A549 (cell line): ENCODE measurements at regions not wholly inside any gene's neighbourhood (a gene's known extent, or its start where the extent isn't known, plus 50 kb on each side); places are given as distances from the start of the nearest gene placed in this dataset.

Source experiments
- ATAC-seq, 2 experiments: fragments of 200-7000 bp in 1 of 2; fragments of >200 bp in 1 of 2; cut with Nextera tagmentation in 1 of 2; cut with Tn5 transposase in 1 of 2; 3 replicates each; pipeline versions ENCODE4 v1.8.0 to v1.9.1; 2018 to 2020; ENCODE audit warnings: mild to moderate bottlenecking in 1 of 2, moderate library complexity in 1 of 2
- CTCF ChIA-PET: fragments of 300-600 bp; sonication (Branson Sonifier 250); formaldehyde crosslinking; extraction: SDS; loops from one replicate; lab custom pipeline; 2021; ENCODE audit warnings: antibody characterized with exemption, inconsistent platforms; lab: Yijun Ruan, JAX
- POLR2A ChIA-PET: fragments of 350-600 bp; formaldehyde crosslinking; extraction: SDS; loops from one replicate; lab custom pipeline; 2021; ENCODE audit warnings: antibody characterized with exemption, inconsistent platforms; lab: Yijun Ruan, JAX
- DNase-seq, 2 experiments: peaks; one replicate each; pipeline versions ENCODE4 v3.0.0 to v3.0.0-alpha.2; 2011 to 2016; ENCODE audit warnings: low read depth in 1 of 2, low spot score in 1 of 2
- FAIRE-seq: peaks from 2 replicates; lab custom pipeline; 2011; peaks lifted over from hg19 to GRCh38; lab: Jason Lieb, UNC
- H3K27ac ChIP-seq, 2 experiments: fragments of >200 bp; sonication (Bioruptor Twin); formaldehyde crosslinking; 3 replicates each; pipeline ENCODE4 v1.5.1; 2016 to 2017
- H3K4me1 ChIP-seq: fragments of >200 bp; sonication (Bioruptor Twin); formaldehyde crosslinking; 3 replicates; pipeline ENCODE4 v1.6.1; 2016
- H3K4me2 ChIP-seq: fragments of >200 bp; sonication (Bioruptor Twin); formaldehyde crosslinking; 3 replicates; pipeline ENCODE4 v1.6.1; 2016
- H3K4me3 ChIP-seq: fragments of >200 bp; sonication (Bioruptor Twin); formaldehyde crosslinking; 3 replicates; pipeline ENCODE4 v1.5.1; 2016
- H3K9me3 ChIP-seq: fragments of >200 bp; sonication (Bioruptor Twin); formaldehyde crosslinking; 3 replicates; pipeline ENCODE4 v1.6.1; 2016
- BHLHE40 ChIP-seq: IDR thresholded peaks from 2 replicates; pipeline ENCODE4 v1.6.1; 2012; ENCODE audit warnings: low read depth, low read length, inconsistent platforms
- CBX2 ChIP-seq: fragments of 200-600 bp; sonication (generic); IDR thresholded peaks from 2 replicates; pipeline ENCODE4 v1.6.1; 2016; ENCODE audit warnings: low read depth, mild to moderate bottlenecking, borderline replicate concordance
- CEBPB ChIP-seq, 2 experiments: fragments of >200 bp in 1 of 2; sonication (Bioruptor Twin) in 1 of 2; formaldehyde crosslinking in 1 of 2; IDR thresholded peaks; 2 replicates each; pipeline ENCODE4 v1.6.1; 2012 to 2016
- CHD2 ChIP-seq: fragments of 150-350 bp; IDR thresholded peaks from 2 replicates; pipeline ENCODE4 v1.6.1; 2014; ENCODE audit warnings: low read length; ENCODE audit not compliant: partially characterized antibody
- EHF ChIP-seq: fragments of 250-450 bp; sonication (Bioruptor Pico); IDR thresholded peaks from 2 replicates; pipeline ENCODE4 v1.5.0; 2020; ENCODE audit warnings: mild to moderate bottlenecking
- EHMT2 ChIP-seq: fragments of 200-600 bp; sonication (generic); IDR thresholded peaks from 2 replicates; pipeline ENCODE4 v1.6.1; 2016; ENCODE audit warnings: antibody characterized with exemption, low read depth, mild to moderate bottlenecking, moderate library complexity
- EP300 ChIP-seq, 2 experiments: fragments of >200 bp; sonication (Bioruptor Twin); formaldehyde crosslinking; IDR thresholded peaks; 2 replicates in 1 of 2; 3 replicates in 1 of 2; pipeline ENCODE4 v1.6.1; 2016 to 2017
- FOSB ChIP-seq: fragments of 250-450 bp; sonication (Bioruptor Pico); IDR thresholded peaks from 2 replicates; pipeline ENCODE4 v1.5.0; 2020; ENCODE audit warnings: mild to moderate bottlenecking, moderate library complexity
- FOXS1 ChIP-seq: fragments of 250-450 bp; sonication (Bioruptor Pico); IDR thresholded peaks from 2 replicates; pipeline ENCODE4 v1.5.0; 2020; ENCODE audit warnings: mild to moderate bottlenecking, moderate library complexity
- GATA3 ChIP-seq: IDR thresholded peaks from 2 replicates; pipeline ENCODE4 v1.6.1; 2012; ENCODE audit warnings: borderline replicate concordance
- HDAC2 ChIP-seq: fragments of 200-600 bp; sonication (generic); IDR thresholded peaks from 2 replicates; pipeline ENCODE4 v1.6.1; 2016
- HOXA7 ChIP-seq: fragments of 250-450 bp; sonication (Bioruptor Pico); IDR thresholded peaks from 2 replicates; pipeline ENCODE4 v1.5.0; 2020; ENCODE audit warnings: mild to moderate bottlenecking, moderate library complexity
- JUNB ChIP-seq: fragments of >200 bp; sonication (Bioruptor Twin); formaldehyde crosslinking; IDR thresholded peaks from 2 replicates; pipeline ENCODE4 v1.6.1; 2016
- KDM1A ChIP-seq: fragments of 200-600 bp; sonication (generic); IDR thresholded peaks from 2 replicates; pipeline ENCODE4 v1.6.1; 2016; ENCODE audit warnings: low read depth, mild to moderate bottlenecking
- KDM5A ChIP-seq: fragments of 200-600 bp; sonication (generic); IDR thresholded peaks from 2 replicates; pipeline ENCODE4 v1.6.1; 2016; ENCODE audit warnings: antibody characterized with exemption, mild to moderate bottlenecking
- MAFK ChIP-seq: fragments of 450-650 bp; IDR thresholded peaks from 2 replicates; pipeline ENCODE4 v1.6.1; 2014; ENCODE audit not compliant: partially characterized antibody
- NFE2L2 ChIP-seq: fragments of 150-350 bp; conservative IDR thresholded peaks from 2 replicates; pipeline ENCODE4 v1.6.1; 2014; ENCODE audit warnings: low read length
- PHF8 ChIP-seq: fragments of 200-600 bp; sonication (generic); IDR thresholded peaks from 2 replicates; pipeline ENCODE4 v1.6.1; 2016; ENCODE audit warnings: low read depth, mild to moderate bottlenecking, antibody characterized with exemption, moderate library complexity, borderline replicate concordance
- POLR2AphosphoS2 ChIP-seq: conservative IDR thresholded peaks from 2 replicates; pipeline ENCODE4 v1.6.1; 2012; ENCODE audit warnings: low read length, improper control_type of control experiment, inconsistent platforms
- RFX5 ChIP-seq: fragments of 450-650 bp; IDR thresholded peaks from 2 replicates; pipeline ENCODE4 v1.7.1; 2014; ENCODE audit warnings: antibody characterized with exemption, mild to moderate bottlenecking, moderate library complexity
- RNF2 ChIP-seq: fragments of 200-600 bp; sonication (generic); IDR thresholded peaks from 2 replicates; pipeline ENCODE4 v1.6.1; 2016; ENCODE audit warnings: low read depth, mild to moderate bottlenecking, antibody characterized with exemption, moderate library complexity, borderline replicate concordance
- SMC3 ChIP-seq: fragments of >200 bp; sonication (Bioruptor Twin); formaldehyde crosslinking; IDR thresholded peaks from 3 replicates; pipeline ENCODE4 v1.6.1; 2018; ENCODE audit warnings: inconsistent platforms
- TFCP2L1 ChIP-seq: fragments of 250-450 bp; sonication (Bioruptor Pico); IDR thresholded peaks from 2 replicates; pipeline ENCODE4 v1.5.0; 2021; ENCODE audit warnings: mild to moderate bottlenecking
- ZC3H11A ChIP-seq: fragments of 450-650 bp; IDR thresholded peaks from 2 replicates; pipeline ENCODE4 v1.6.1; 2014; ENCODE audit warnings: antibody characterized with exemption, mild to moderate bottlenecking
- ZFP36 ChIP-seq: fragments of 450-650 bp; IDR thresholded peaks from 2 replicates; pipeline ENCODE4 v1.6.1; 2014; ENCODE audit warnings: borderline replicate concordance; ENCODE audit not compliant: partially characterized antibody
- WGBS: methylation state at CpG from one replicate; pipeline ENCODE4 v1.1.6; 2017; ENCODE audit errors: missing lambda C conversion rate; 5-methylcytosine and 5-hydroxymethylcytosine counted together
- TF ChIP-seq, protein P1 (sequence below): fragments of >200 bp; sonication (Bioruptor Twin); formaldehyde crosslinking; IDR thresholded peaks from 3 replicates; pipeline ENCODE4 v1.6.1; 2016
- TF ChIP-seq, protein P2 (sequence below): IDR thresholded peaks from 2 replicates; pipeline ENCODE4 v1.6.1; 2012
- TF ChIP-seq, protein P3 (sequence below): IDR thresholded peaks from 2 replicates; pipeline ENCODE4 v1.6.1; 2012

DNA sequence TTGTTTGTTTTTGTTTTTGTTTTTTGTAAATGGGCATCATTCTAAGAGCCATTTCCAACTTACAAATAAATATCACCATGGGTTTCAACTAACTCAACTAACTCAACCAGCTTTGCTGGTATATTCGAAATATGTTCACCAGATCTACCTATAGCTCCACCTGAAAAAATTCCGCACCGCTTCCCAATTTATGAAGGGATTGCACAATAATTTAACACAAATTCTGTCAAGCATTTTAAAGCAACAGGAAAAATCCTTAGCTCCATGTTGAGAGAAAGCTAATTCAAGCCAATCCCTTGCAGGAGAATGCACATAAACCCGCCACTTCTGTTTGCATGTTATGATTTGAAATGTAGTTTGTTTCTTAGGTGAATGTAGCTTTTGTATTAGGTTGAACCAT, 417.8 kb downstream of the EFNB2 start:
- Histone ChIP-seq H3K4me3 (no peak overlapping the region), H3K4me1 (no peaks in the 10 kb centered on the region), H3K4me2 (no peak overlapping the region), H3K27ac (no peak overlapping the region), H3K9me3 (no peaks in the 10 kb centered on the region)
- POLR2A ChIA-PET, result no interaction called here
- CTCF ChIA-PET, result interaction anchor here (1.1 kb wide), 1 partner anchor 14 kb away, joined by 3 read pairs; no protein-coding TSS in a partner anchor
- ATAC-seq (no peak), FAIRE-seq (no peak)
- 79% methylated on average over 4 of the region's 4 CpGs for WGBS
- TF ChIP-seq EHMT2 (no peak), CBX2 (no peak), KDM1A (no peak), SMC3 (no peak), FOSB (no peak), POLR2AphosphoS2 (no peak), CHD2 (no peak), NFE2L2 (no peak), EP300 (IDR thresholded peaks at IDR 0.05) (no peak), HDAC2 (no peak), MAFK (no peak), JUNB (no peak), PHF8 (no peak)
- TF ChIP-seq, protein P1, sequence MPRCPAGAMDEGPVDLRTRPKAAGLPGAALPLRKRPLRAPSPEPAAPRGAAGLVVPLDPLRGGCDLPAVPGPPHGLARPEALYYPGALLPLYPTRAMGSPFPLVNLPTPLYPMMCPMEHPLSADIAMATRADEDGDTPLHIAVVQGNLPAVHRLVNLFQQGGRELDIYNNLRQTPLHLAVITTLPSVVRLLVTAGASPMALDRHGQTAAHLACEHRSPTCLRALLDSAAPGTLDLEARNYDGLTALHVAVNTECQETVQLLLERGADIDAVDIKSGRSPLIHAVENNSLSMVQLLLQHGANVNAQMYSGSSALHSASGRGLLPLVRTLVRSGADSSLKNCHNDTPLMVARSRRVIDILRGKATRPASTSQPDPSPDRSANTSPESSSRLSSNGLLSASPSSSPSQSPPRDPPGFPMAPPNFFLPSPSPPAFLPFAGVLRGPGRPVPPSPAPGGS, result no peak
- TF ChIP-seq, protein P2, sequence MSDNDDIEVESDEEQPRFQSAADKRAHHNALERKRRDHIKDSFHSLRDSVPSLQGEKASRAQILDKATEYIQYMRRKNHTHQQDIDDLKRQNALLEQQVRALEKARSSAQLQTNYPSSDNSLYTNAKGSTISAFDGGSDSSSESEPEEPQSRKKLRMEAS, result no peak
- TF ChIP-seq, all 56 proteins: peak for 0
- no peak for DNase-seq

DNA sequence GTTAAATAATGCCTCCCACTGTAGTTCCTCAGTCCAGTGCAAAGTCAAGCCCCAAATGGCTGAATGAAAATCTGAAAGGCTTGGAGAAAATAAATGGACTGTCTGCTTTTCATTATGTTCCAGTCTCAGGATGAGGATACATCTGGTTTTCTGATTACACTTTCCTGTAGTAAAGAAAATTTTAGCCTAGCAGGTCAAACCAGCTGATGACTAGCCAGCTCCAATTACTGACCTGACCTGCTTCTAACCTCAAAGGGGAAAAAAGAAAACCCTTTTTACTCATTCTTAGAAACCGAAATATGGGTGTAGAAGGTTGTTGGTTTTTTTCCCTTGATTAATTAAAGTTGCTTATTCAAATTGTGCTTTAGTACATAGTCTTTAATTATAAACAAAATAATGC, 418.4 kb downstream of the EFNB2 start:
- H3K27ac ChIP-seq, result no peak overlapping the region
- no peaks in the 10 kb centered on the region for H3K4me1 ChIP-seq
- 44% methylated on average over 1 of the region's 1 CpG for WGBS

DNA sequence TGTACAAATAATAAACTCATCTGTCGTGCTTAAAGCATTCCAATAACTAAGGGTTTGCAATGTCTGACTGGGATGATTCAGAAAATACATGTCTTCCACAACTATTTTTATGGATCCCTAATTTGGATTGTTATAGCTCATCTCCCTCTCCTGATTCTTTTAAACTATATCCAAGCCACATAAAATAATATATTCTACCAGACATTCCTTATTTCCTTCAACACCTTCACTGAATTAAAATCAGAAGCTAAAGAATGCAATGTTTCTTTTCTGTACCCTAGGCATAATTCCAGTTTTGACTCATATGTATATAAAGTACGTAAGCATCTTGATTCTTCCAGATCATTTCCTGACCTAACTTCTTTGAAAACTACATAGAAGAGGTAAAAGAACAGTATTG, 420.4 kb downstream of the EFNB2 start:
- CTCF ChIA-PET, result no interaction called here
- Histone ChIP-seq H3K4me3 (no peak overlapping the region), H3K4me1 (peaks cover 11% of the 10 kb centered on the region), H3K27ac (no peak overlapping the region), H3K4me2 (no peak overlapping the region), H3K9me3 (no peaks in the 10 kb centered on the region)
- POLR2A ChIA-PET, result no interaction called here
- FAIRE-seq (no peak), DNase-seq (no peak), ATAC-seq (no peak)
- TF ChIP-seq, protein P3, sequence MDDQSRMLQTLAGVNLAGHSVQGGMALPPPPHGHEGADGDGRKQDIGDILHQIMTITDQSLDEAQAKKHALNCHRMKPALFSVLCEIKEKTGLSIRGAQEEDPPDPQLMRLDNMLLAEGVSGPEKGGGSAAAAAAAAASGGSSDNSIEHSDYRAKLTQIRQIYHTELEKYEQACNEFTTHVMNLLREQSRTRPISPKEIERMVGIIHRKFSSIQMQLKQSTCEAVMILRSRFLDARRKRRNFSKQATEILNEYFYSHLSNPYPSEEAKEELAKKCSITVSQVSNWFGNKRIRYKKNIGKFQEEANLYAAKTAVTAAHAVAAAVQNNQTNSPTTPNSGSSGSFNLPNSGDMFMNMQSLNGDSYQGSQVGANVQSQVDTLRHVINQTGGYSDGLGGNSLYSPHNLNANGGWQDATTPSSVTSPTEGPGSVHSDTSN, result no peak
- TF ChIP-seq, protein P1, result no peak
- no peak for TF ChIP-seq EHF (CRISPR knock-in tag)
- no peak for TF ChIP-seq CEBPB (IDR thresholded peaks at IDR 0.05)
- no peak for TF ChIP-seq EP300 (IDR thresholded peaks at IDR 0.05)
- TF ChIP-seq ZC3H11A, result no peak
- no peak for TF ChIP-seq HOXA7 (CRISPR knock-in tag)
- TF ChIP-seq CHD2, result no peak
- no peak for TF ChIP-seq RNF2
- TF ChIP-seq POLR2AphosphoS2, result no peak
- no peak for TF ChIP-seq RFX5
- TF ChIP-seq NFE2L2, result no peak
- TF ChIP-seq FOXS1 (CRISPR knock-in tag), result no peak
- no peak for TF ChIP-seq KDM5A
- no peak for TF ChIP-seq ZFP36
- 63% methylated on average over 2 of the region's 2 CpGs for WGBS

More for the DNA sequence above, 418.4 kb downstream of the EFNB2 start:
- Histone ChIP-seq H3K4me3 (no peak overlapping the region), H3K4me2 (no peak overlapping the region), H3K9me3 (no peaks in the 10 kb centered on the region)
- FAIRE-seq (no peak), DNase-seq (no peak), ATAC-seq (no peak)
- ChIA-PET CTCF (interaction anchor here (1.1 kb wide), 1 partner anchor 13 kb away, joined by 3 read pairs; no protein-coding TSS in a partner anchor), POLR2A (no interaction called here)
- no peak for TF ChIP-seq BHLHE40
- no peak for TF ChIP-seq GATA3
- no peak for TF ChIP-seq TFCP2L1
